GM19035 (cell line): ENCODE measurements at regions not wholly inside any gene's neighbourhood (a gene's known extent, or its start where the extent isn't known, plus 50 kb on each side); places are given as distances from the start of the nearest gene placed in this dataset.

Experiments
- ATAC-seq: cut with Tn5 transposase; IDR thresholded peaks from one replicate; pipeline ENCODE4 v1.9.1; 2021; ENCODE audit not compliant: unreplicated experiment

- ATAC-seq = no peak
Measured at GRCh38 chr2:146147448-146148012, 1627.6 kb upstream of the ZEB2 start.

- ATAC-seq = no peak
Measured at GRCh38 chr2:146143971-146144370, 1624.1 kb upstream of the ZEB2 start.

- no peak for ATAC-seq
Measured at GRCh38 chr2:146138820-146139219, 1618.9 kb upstream of the ZEB2 start.

- ATAC-seq = no peak
Measured at GRCh38 chr2:146135245-146135644, 1615.3 kb upstream of the ZEB2 start.

DNA sequence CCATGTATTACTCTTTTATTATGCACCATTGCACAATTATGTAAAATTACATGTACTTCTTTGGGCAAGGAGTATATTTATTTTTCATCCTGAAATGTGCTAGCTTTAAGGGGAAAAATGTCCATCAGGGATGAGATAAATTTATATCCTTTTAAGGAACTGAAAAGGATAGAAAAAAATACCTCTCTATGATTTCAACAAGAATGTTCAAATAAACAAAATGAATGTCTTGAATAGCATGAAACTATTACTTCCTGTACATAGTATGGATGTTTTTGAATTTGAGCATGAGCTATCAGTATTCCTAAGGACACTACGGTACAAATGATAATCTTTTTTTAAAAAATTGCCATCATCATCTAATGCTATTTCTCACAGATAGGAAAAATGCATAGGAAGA, 1611.9 kb upstream of the ZEB2 start:
- no peak for ATAC-seq

- no peak for ATAC-seq
Measured at GRCh38 chr2:146131048-146131447, 1611.1 kb upstream of the ZEB2 start.

GRCh38 chr2:146130290-146130689, 1610.4 kb upstream of the ZEB2 start:
- no peak for ATAC-seq

DNA sequence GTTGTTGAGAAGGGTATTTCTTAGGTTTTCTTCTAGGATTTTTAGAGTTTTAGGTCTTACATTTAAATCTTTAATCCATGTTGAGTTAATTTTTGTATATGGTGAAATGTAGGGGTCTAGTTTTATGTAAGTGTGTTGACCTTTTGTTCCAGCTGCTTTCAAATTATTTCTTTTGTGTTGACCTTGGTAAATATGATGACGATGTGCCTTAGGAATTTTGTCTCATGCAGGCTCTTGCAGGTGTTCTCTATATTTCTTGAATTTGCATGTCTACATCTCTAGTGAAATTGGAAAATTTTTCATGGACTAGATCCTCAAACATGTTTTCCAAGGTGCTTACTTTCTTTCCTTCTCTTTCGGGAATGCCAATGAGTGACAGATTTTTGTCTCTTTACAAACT, 1609.3 kb upstream of the ZEB2 start:
- ATAC-seq = no peak

DNA sequence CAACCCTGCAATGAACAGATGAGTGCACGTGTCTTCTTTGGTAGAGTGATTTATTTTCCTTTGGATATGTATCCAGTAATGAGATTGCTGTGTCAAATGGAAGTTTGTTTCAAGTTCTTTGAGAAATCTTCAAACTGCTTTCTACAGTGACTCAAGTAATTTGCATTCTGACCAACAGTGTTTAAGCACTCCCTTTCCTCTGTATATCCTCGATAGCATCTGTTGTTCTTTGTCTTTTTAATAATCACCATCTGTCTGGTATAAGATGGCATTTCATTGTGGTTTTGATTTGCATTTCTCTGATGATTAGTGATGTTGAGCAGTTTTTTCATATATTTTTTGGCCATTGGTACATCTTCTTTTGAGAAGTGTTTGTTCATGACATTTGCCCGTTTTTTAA, 1608.3 kb upstream of the ZEB2 start:
- no peak for ATAC-seq

GRCh38 chr2:146125551-146125950, 1605.6 kb upstream of the ZEB2 start:
- ATAC-seq = no peak

GRCh38 chr2:146124741-146125140, 1604.8 kb upstream of the ZEB2 start:
- no peak for ATAC-seq

- ATAC-seq = no peak
Measured at GRCh38 chr2:146123714-146124113, 1603.8 kb upstream of the ZEB2 start.

- no peak for ATAC-seq
Measured at GRCh38 chr2:146123256-146123655, 1603.3 kb upstream of the ZEB2 start.

- no peak for ATAC-seq
Measured at GRCh38 chr2:146119586-146119985, 1599.7 kb upstream of the ZEB2 start.

DNA sequence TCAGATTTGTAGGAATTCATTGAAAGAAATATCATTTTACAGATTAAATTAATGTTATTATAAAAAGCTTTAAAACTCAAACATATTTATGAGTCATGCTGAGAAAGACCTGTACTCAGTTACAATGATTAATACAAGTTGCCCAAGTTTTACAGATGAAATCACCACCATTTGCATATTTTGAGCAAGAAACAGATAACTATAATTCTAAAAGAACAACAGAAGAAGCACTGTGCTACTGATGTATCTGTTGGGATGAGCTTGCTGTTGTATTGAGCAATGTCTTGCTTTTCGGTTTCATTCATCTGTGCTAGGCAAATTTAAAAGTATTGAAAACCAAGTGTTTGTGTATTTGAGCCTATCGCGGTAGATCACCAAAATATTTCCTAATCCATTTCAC, 1589.1 kb upstream of the ZEB2 start:
- no peak for ATAC-seq

GRCh38 chr2:146094185-146094584, 1574.3 kb upstream of the ZEB2 start:
- ATAC-seq = no peak

DNA sequence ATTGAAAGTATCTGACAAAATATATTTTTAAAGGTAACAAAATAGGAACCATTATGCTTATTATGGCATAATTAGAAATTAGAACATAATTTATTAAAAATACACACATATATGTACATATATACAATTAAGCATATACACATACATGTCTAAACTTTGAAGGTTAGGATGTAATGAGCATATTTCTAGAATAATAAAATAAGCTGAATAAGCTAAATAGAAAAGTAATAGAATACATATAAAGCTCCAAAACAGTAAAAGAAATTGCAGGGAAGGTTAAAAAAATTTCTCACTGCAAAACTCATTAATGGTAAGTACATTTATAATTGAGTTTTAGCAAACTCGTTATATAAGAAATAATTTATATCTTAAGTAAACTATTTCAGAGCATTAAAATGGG, 1561.5 kb upstream of the ZEB2 start:
- ATAC-seq = no peak

- no peak for ATAC-seq
Measured at GRCh38 chr2:146080925-146081324, 1561.0 kb upstream of the ZEB2 start.

GRCh38 chr2:146079216-146079615, 1559.3 kb upstream of the ZEB2 start:
- no peak for ATAC-seq

DNA sequence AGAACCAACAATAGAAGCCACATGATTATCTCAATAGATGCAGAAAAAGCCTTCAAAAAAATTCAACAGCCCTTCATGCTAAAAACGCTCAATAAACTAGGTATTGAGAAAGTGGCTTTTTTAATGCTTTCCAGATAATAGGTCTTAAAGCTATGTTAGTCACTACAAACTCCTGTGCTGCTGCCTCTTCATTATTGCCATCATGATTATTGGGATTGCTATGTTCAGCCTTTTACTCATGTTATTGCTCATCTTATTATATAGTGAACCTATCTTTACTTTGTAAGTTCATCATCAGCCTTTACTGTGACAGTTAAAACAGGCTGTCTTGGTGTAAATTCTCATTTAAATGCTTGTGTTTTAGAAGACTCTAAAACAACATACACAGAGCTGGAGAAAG, 1557.2 kb upstream of the ZEB2 start:
- no peak for ATAC-seq

DNA sequence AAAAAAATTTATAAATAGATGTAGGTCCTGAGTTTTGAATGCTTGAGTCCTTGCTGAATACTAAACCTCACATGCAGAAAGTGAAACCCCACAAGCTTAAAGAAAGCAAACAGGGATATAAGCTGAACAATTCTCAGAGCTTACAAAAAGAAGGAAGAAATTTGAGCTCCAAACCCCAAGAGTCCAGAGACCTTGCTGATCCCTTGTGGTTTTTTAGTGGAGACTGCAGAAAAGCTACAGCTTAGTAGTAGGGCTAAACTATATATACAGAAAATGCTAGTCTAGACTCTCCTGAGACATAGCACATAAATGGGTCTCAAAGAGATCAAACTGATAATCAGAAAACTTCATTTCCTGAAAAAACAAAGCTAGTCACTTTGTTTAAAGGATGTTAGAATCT, 1548.1 kb upstream of the ZEB2 start:
- no peak for ATAC-seq

GRCh38 chr2:146048141-146048540, 1528.2 kb upstream of the ZEB2 start:
- no peak for ATAC-seq

DNA sequence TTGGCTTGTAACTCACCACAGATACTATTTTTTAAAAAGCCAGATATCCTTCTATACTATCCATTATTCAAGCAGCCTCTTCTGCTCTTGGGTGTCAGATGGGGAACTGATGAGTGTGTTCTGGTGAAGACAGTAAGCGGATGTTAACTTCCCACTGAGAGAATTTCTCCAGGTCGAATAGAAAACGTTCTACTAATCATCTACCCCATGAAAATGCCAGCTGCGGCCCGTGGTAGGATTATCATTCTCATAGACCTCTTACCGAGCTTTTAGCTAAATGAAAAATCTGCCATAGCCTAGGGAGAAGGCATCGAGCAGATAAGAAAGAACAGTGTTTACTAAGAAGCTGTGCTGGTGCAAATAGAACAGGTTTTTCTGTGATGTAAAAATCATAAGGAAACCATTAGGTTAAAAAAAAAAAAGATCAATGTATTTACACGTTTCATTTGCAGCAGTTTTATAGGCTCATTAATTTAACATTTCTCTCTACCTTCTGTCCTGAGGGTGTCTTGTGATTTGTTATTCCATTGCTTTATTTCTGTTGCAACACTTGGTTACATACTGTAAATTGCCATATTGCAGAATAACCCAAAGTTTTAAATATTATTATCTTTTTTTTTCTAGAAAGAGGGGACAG, 1521.5 kb upstream of the ZEB2 start:
- no peak for ATAC-seq
